ENCODE measurements at regions not wholly inside any gene's neighbourhood (a gene's known extent, or its start where the extent isn't known, plus 50 kb on each side); places are given as distances from the start of the nearest gene placed in this dataset.

GRCh38 chr16:80014241-80014939 lies 413.9 kb upstream of the MAF start:
- TF ChIP-seq CTCF (IDR thresholded peaks at IDR 0.05) (no peak), POLR2A (IDR thresholded peaks at IDR 0.05) (no peak)
- intact Hi-C loops (cut with DNase I; ENCODE audit: low total_unique reads), result no loop called here
- no peak for DNase-seq (ENCODE audit: low spot score in 2 of 2)
- 23 to 29% methylated on average over 1 of the region's 1 CpG for WGBS, 2 donors
- H3K4me3 ChIP-seq (ENCODE audit: low read depth, poor library complexity, severe bottlenecking), result no peak overlapping the region

DNA sequence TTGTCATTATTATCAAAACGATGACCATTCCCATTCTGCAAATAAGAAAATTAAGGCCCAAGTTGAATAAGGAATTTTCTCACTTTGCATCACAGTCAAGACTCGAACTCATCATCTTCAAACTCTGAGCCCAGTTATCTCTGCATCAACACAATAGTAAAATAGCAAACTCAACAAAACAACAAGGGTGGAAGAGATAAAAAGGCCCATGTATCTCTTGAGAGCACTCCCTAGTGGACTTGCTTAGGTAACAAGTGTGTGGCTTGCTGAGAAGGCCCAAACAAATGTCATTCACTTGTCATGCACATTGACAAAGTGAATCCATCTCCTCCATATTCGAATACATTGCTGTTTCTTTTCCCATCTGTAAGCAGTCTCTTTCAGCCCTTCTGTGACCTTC lies 412.0 kb upstream of the MAF start:
- H3K4me3 ChIP-seq (ENCODE audit: low read depth, poor library complexity, severe bottlenecking), result no peak overlapping the region
- 82 to 86% methylated on average over 3 of the region's 3 CpGs for WGBS, 2 donors
- intact Hi-C loops (cut with DNase I; ENCODE audit: low total_unique reads), result no loop called here
- no peak for DNase-seq (ENCODE audit: low spot score in 2 of 2)
- TF ChIP-seq POLR2A (IDR thresholded peaks at IDR 0.05), result no peak
- no peak for TF ChIP-seq CTCF (IDR thresholded peaks at IDR 0.05)

- H3K4me3 ChIP-seq (ENCODE audit: low read depth, poor library complexity, severe bottlenecking), result no peak overlapping the region
- 52 to 79% methylated on average over 4 of the region's 4 CpGs for WGBS, 2 donors
- no peak for DNase-seq (ENCODE audit: low spot score in 2 of 2)
- intact Hi-C loops (cut with DNase I; ENCODE audit: low total_unique reads), result no loop called here
- TF ChIP-seq CTCF (IDR thresholded peaks at IDR 0.05), result no peak
- TF ChIP-seq POLR2A (IDR thresholded peaks at IDR 0.05), result no peak
Measured at GRCh38 chr16:80009971-80010659, 409.6 kb upstream of the MAF start.

- DNase-seq (ENCODE audit: low spot score in 2 of 2), result no peak
- no peak overlapping the region for H3K4me3 ChIP-seq (ENCODE audit: low read depth, poor library complexity, severe bottlenecking)
- TF ChIP-seq CTCF (IDR thresholded peaks at IDR 0.05) (no peak), POLR2A (IDR thresholded peaks at IDR 0.05) (no peak)
- intact Hi-C loops (cut with DNase I; ENCODE audit: low total_unique reads), result no loop called here
- WGBS, 2 donors, result 97 to 100% methylated on average over 2 of the region's 2 CpGs
Measured at GRCh38 chr16:80008857-80009256, 408.3 kb upstream of the MAF start.

DNA sequence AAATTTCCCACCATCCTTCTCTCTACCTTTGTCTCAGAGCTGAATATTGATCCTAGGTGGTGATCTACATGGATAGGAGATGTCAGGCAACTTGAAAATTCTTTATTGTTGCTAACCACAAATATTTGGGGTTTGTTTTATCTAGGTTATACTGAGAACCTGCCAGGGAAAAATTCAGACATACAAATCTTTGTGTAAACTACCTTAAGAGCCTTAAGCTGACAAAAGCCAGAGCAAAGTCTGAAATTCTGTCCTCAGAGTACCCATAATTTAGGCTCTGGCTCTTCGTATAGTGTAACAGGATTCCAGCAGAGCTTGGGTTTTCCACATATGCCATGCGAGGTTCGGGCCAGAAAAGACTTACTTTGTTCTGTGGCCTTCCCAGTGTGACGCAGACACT lies 406.7 kb upstream of the MAF start:
- no peak overlapping the region for H3K4me3 ChIP-seq (ENCODE audit: low read depth, poor library complexity, severe bottlenecking)
- WGBS, 2 donors, result 74 to 89% methylated on average over 4 of the region's 4 CpGs
- no peak for DNase-seq (ENCODE audit: low spot score in 2 of 2)
- TF ChIP-seq CTCF (IDR thresholded peaks at IDR 0.05), result no peak
- no peak for TF ChIP-seq POLR2A (IDR thresholded peaks at IDR 0.05)
- intact Hi-C loops (cut with DNase I; ENCODE audit: low total_unique reads), result no loop called here

Data from lower leg skin (tissue), 4 donors.